ENCODE measurements at regions not wholly inside any gene's neighbourhood (a gene's known extent, or its start where the extent isn't known, plus 50 kb on each side); places are given as distances from the start of the nearest gene placed in this dataset.

- no peak for TF ChIP-seq CTCF (conservative IDR thresholded peaks at IDR 0.05)
Observed at GRCh38 chr14:40204441-40205175, 772.4 kb upstream of the FBXO33 start.

GRCh38 chr14:40199101-40199500 is 766.9 kb upstream of the FBXO33 start:
- TF ChIP-seq CTCF (conservative IDR thresholded peaks at IDR 0.05): no peak
- no peak overlapping the region for H3K27ac ChIP-seq

More at GRCh38 chr14:40204441-40205175, 772.4 kb upstream of the FBXO33 start:
- H3K27ac ChIP-seq: no peak overlapping the region

- H3K27ac ChIP-seq: no peak overlapping the region
- no peak for TF ChIP-seq CTCF (conservative IDR thresholded peaks at IDR 0.05)
Observed at GRCh38 chr14:40197344-40197743, 765.1 kb upstream of the FBXO33 start.

- H3K27ac ChIP-seq: no peak overlapping the region
- TF ChIP-seq CTCF (conservative IDR thresholded peaks at IDR 0.05): no peak
Observed at GRCh38 chr14:40188006-40188405, 755.8 kb upstream of the FBXO33 start.

GRCh38 chr14:40164083-40164482 is 731.9 kb upstream of the FBXO33 start:
- no peak for TF ChIP-seq CTCF (conservative IDR thresholded peaks at IDR 0.05)
- no peak overlapping the region for H3K27ac ChIP-seq

GRCh38 chr14:40139657-40140056 is 707.4 kb upstream of the FBXO33 start:
- no peak for TF ChIP-seq CTCF (conservative IDR thresholded peaks at IDR 0.05)
- H3K27ac ChIP-seq: no peak overlapping the region

GRCh38 chr14:40133463-40133862 is 701.2 kb upstream of the FBXO33 start:
- TF ChIP-seq CTCF (conservative IDR thresholded peaks at IDR 0.05): no peak
- no peak overlapping the region for H3K27ac ChIP-seq

Data from VCaP (cell line).